ENCODE measurements at regions not wholly inside any gene's neighbourhood (a gene's known extent, or its start where the extent isn't known, plus 50 kb on each side); places are given as distances from the start of the nearest gene placed in this dataset.

DNA sequence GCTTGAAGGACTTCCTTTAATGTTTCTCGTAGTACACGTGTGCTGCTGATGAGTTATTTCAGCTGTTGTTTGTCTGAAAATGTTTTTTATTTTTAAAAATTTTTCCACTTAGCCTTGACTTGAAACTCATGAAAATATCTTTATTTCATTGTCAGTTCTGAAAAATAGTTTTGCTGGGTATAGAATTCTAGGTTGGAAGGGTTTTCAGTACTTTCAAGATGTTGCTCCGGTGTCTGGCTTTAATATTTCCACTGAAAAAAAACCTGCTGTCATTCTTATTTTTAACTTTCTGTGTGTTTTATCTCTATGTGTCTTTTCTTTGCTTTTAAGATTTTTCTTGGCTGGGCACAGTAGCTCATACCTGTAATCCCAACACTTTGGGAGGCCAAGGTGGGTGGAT, 103.8 kb downstream of the UNCX start:
- TF ChIP-seq POLR2A (IDR thresholded peaks at IDR 0.05; ENCODE audit: low read depth, low read length) (no peak), TAF1 (IDR thresholded peaks at IDR 0.05; ENCODE audit: low read depth, low read length) (no peak), POLR2AphosphoS5 (IDR thresholded peaks at IDR 0.05; ENCODE audit: low read depth, low read length) (no peak), POU2F2 (IDR thresholded peaks at IDR 0.05; ENCODE audit: low read depth, low read length) (no peak)

All from GM12891 (cell line).